Chondrocyte (in vitro differentiated cells): ENCODE measurements at regions not wholly inside any gene's neighbourhood (a gene's known extent, or its start where the extent isn't known, plus 50 kb on each side); places are given as distances from the start of the nearest gene placed in this dataset.

Experiments used
- DNase-seq: peaks from one replicate; pipeline ENCODE4 v3.0.0; 2021; ENCODE audit warnings: mixed read lengths, low spot score
- H3K27ac Mint-ChIP-seq: one replicate; pipeline ENCODE4 v1.8.0; 2021; ENCODE audit warnings: mild to moderate bottlenecking, moderate library complexity, mixed read lengths; ENCODE audit not compliant: unreplicated experiment
- H3K27me3 Mint-ChIP-seq: 2 replicates; pipeline ENCODE4 v1.8.0; 2021; ENCODE audit warnings: low read depth, mixed read lengths
- H3K36me3 Mint-ChIP-seq: 2 replicates; pipeline ENCODE4 v1.8.0; 2021; ENCODE audit warnings: low read depth, mixed read lengths
- H3K4me1 Mint-ChIP-seq: 2 replicates; pipeline ENCODE4 v1.8.0; 2021; ENCODE audit warnings: low read depth, mild to moderate bottlenecking, mixed read lengths
- H3K4me3 Mint-ChIP-seq: one replicate; pipeline ENCODE4 v1.8.0; 2021; ENCODE audit warnings: mild to moderate bottlenecking, moderate library complexity, mixed read lengths; ENCODE audit not compliant: unreplicated experiment
- H3K9me3 Mint-ChIP-seq: 2 replicates; pipeline ENCODE4 v1.8.0; 2021; ENCODE audit warnings: low read depth, mixed read lengths
- TF ChIP-seq, protein P1 (sequence below): fragments of 200-600 bp; sonication (generic); IDR thresholded peaks from 2 replicates; pipeline ENCODE4 v1.5.0; 2021; ENCODE audit warnings: antibody characterized with exemption, mild to moderate bottlenecking, moderate library complexity

DNA sequence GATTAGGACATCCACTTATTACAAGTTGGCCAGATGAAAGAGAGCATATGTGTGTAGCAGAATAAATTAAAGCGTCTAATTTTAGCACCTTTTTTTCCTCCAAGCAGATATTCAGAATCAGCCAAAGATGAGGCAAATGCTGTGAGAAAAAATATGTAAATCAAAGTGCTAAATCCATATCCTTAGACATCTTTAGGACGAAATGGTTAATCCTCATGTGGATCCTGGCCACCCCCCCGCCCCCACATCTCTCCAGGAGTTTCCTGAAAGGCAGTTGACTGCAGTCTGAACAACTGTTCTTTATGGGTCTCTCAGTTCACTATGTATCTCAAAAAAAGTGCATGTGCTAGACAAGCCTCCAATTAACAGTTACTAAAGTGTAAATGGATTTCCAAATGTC is 1768.1 kb upstream of the SEL1L start:
- Mint-ChIP-seq H3K4me3 (no peak overlapping the region), H3K27me3 (no peaks in the 10 kb centered on the region), H3K4me1 (peaks cover 10% of the 10 kb centered on the region), H3K36me3 (no peaks in the 10 kb centered on the region), H3K27ac (no peak overlapping the region), H3K9me3 (no peaks in the 10 kb centered on the region)
- no peak for DNase-seq
- TF ChIP-seq, protein P1, sequence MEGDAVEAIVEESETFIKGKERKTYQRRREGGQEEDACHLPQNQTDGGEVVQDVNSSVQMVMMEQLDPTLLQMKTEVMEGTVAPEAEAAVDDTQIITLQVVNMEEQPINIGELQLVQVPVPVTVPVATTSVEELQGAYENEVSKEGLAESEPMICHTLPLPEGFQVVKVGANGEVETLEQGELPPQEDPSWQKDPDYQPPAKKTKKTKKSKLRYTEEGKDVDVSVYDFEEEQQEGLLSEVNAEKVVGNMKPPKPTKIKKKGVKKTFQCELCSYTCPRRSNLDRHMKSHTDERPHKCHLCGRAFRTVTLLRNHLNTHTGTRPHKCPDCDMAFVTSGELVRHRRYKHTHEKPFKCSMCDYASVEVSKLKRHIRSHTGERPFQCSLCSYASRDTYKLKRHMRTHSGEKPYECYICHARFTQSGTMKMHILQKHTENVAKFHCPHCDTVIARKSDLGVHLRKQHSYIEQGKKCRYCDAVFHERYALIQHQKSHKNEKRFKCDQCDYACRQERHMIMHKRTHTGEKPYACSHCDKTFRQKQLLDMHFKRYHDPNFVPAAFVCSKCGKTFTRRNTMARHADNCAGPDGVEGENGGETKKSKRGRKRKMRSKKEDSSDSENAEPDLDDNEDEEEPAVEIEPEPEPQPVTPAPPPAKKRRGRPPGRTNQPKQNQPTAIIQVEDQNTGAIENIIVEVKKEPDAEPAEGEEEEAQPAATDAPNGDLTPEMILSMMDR: no peak

DNA sequence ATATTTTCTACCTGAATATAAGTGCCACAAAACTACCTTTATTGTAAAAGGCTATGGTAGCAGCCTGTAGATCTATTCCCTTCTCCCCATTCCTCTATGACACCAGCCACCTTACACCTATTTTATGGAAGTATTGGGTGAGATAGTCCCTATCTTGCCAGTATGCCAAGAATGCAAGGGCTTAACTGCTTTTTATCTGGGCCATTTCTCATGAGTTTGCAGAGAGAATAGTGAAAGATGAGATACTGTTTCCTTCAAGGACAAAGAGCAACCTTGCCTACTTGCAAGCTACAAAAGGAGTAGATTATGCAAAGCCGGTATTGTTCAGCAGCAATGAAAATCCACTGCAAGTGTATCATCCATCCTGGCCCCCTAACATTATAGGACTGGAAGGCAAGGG is 1775.6 kb upstream of the SEL1L start:
- TF ChIP-seq, protein P1: no peak
- no peaks in the 10 kb centered on the region for H3K27me3 Mint-ChIP-seq
- H3K9me3 Mint-ChIP-seq: peaks cover 4% of the 10 kb centered on the region
- H3K36me3 Mint-ChIP-seq: no peaks in the 10 kb centered on the region
- no peak for DNase-seq
- no peak overlapping the region for H3K4me3 Mint-ChIP-seq
- H3K27ac Mint-ChIP-seq: no peak overlapping the region
- H3K4me1 Mint-ChIP-seq: no peaks in the 10 kb centered on the region

DNA sequence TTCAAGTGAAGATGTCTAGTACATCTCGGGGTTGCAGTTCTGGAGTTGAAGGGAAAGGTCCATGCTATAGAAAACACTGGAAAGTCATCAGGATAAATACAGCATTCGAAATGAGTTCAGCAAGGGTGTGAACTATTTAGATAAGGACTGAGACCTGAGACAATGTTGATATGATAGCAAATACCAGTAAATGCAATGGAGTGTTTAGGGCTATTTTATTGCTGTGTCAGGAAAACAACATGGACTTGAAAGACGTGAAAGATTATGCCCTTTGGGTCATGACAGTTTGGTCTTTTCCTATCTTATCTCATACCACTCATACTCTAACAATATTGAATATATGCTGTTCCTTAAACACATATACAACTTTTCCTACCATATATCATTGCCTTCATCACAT is 1776.2 kb upstream of the SEL1L start:
- no peak overlapping the region for H3K4me3 Mint-ChIP-seq
- peaks cover 4% of the 10 kb centered on the region for H3K9me3 Mint-ChIP-seq
- DNase-seq: no peak
- no peaks in the 10 kb centered on the region for H3K36me3 Mint-ChIP-seq
- H3K27ac Mint-ChIP-seq: no peak overlapping the region
- TF ChIP-seq, protein P1: no peak
- H3K27me3 Mint-ChIP-seq: no peaks in the 10 kb centered on the region
- H3K4me1 Mint-ChIP-seq: no peaks in the 10 kb centered on the region

DNA sequence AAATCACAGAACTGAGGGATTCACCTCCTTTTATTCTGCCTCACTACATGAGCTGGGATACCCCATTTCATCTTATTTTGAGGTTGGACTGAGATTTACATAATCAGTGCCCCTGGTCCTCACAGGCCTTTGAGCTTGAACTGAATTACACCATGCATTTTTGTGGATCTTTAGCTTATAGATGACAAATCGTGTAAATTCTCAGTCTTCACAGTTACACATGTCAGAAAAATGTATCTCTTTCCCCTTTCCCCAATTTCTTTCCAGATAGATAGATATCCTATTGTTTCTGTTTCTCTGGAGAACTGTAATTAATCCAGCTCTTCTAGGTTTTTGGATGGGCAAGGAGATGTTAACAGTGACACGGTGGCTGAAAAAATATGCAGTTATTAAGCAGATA is 1778.9 kb upstream of the SEL1L start:
- Mint-ChIP-seq H3K4me1 (no peaks in the 10 kb centered on the region), H3K4me3 (no peak overlapping the region), H3K27ac (no peak overlapping the region), H3K27me3 (no peaks in the 10 kb centered on the region), H3K9me3 (peaks cover 4% of the 10 kb centered on the region), H3K36me3 (peaks cover 1% of the 10 kb centered on the region)
- DNase-seq: no peak
- TF ChIP-seq, protein P1: no peak

DNA sequence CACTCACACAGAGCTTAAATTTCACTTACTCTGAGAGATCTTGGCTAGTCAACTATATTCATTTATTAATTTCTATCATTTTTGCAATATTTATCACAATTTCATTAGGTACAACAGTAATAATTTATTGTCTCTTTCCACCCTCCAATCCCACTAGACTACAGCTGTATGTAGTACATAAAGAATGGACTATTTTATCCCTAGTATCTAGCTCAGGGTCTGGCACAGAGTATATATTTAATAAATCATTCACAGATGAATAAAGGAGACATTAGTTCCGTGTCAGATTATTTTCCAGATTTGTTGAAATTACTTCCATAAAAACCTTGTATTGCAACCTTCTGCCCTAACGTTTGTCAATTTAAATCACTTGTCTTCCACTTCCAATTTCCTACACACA is 1781.1 kb upstream of the SEL1L start:
- H3K27ac Mint-ChIP-seq: no peak overlapping the region
- H3K4me3 Mint-ChIP-seq: no peak overlapping the region
- no peaks in the 10 kb centered on the region for H3K27me3 Mint-ChIP-seq
- H3K4me1 Mint-ChIP-seq: no peaks in the 10 kb centered on the region
- TF ChIP-seq, protein P1: no peak
- H3K9me3 Mint-ChIP-seq: peaks cover 3% of the 10 kb centered on the region
- DNase-seq: no peak
- peaks cover 1% of the 10 kb centered on the region for H3K36me3 Mint-ChIP-seq
